Choroid plexus epithelial cell (primary cell): ENCODE measurements at regions not wholly inside any gene's neighbourhood (a gene's known extent, or its start where the extent isn't known, plus 50 kb on each side); places are given as distances from the start of the nearest gene placed in this dataset.
"Not testable (repeated sequence)": the region's sequence is repeated elsewhere in the genome, so short reads cannot be mapped to it uniquely, and the experiment has no call there.

ENCODE experiments used
- DNase-seq: peaks from one replicate; pipeline ENCODE4 v3.0.0-alpha.2; 2010; ENCODE audit warnings: low read depth
- H3K4me3 ChIP-seq: 2 replicates; pipeline ENCODE4 v1.5.1; 2011; ENCODE audit warnings: low read depth, mild to moderate bottlenecking, control low read depth, low read length, moderate library complexity
- CTCF ChIP-seq: conservative IDR thresholded peaks from 2 replicates; pipeline ENCODE4 v1.5.1; 2011; ENCODE audit warnings: low read depth, mild to moderate bottlenecking, control low read depth, inconsistent platforms, low read length, moderate library complexity

DNA sequence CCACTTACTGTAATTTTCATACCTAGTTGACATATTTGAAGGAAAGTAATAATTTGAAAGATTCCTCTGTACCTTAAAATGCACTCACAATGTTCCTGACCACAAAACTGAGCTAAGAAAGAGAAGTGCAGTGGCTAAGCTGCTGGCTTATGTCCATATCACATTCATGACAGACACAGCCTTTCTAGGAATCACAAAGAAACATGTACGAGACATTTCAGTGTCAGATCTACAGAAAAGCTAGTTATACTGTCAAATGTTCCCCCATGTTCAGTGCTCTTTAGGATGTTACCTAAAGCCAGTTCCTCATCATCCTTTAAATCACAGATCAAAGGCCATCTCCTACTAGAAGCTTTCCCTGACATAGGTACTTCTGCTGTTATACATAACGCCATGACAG is 142.2 kb upstream of the C11orf58 start:
- no peak overlapping the region for H3K4me3 ChIP-seq
- TF ChIP-seq CTCF: no peak
- no peak for DNase-seq

GRCh38 chr11:16591157-16591556 is 147.3 kb upstream of the C11orf58 start:
- DNase-seq: no peak
- no peak overlapping the region for H3K4me3 ChIP-seq
- no peak for TF ChIP-seq CTCF

- DNase-seq: no peak
- no peak overlapping the region for H3K4me3 ChIP-seq
- no peak for TF ChIP-seq CTCF
Observed at GRCh38 chr11:16587670-16588069, 150.8 kb upstream of the C11orf58 start.

- no peak for TF ChIP-seq CTCF
- DNase-seq: no peak
- no peak overlapping the region for H3K4me3 ChIP-seq
Observed at GRCh38 chr11:16584569-16584968, 153.9 kb upstream of the C11orf58 start.

GRCh38 chr11:16581078-16581477 is 157.4 kb upstream of the C11orf58 start:
- not testable (repeated sequence) for H3K4me3 ChIP-seq, DNase-seq

GRCh38 chr11:16577490-16577889 is 161.0 kb upstream of the C11orf58 start:
- no peak for TF ChIP-seq CTCF
- no peak overlapping the region for H3K4me3 ChIP-seq
- DNase-seq: no peak

DNA sequence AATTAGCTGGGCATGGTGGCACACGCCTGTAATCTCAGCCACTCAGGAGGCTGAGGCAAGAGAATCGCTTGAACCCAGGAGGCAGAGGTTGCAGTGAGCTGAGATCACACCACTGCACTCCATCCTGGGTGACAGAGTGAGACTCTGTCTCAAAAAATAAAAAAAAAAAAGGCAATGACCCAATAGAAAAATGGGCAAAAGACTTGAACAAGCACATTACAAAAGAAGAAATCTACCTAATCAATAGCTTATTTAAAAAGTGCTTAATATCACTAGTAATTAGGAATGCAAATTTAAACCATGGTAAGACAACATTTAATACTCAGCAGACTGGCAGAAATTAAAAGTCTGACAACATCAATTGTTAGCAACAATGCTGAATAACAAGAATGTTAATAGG is 163.6 kb upstream of the C11orf58 start:
- DNase-seq, H3K4me3 ChIP-seq: not testable (repeated sequence)

- no peak for DNase-seq
- no peak for TF ChIP-seq CTCF
- no peak overlapping the region for H3K4me3 ChIP-seq
Observed at GRCh38 chr11:16572945-16573344, 165.5 kb upstream of the C11orf58 start.
